Spleen (tissue), 11 donors: ENCODE measurements at regions not wholly inside any gene's neighbourhood (a gene's known extent, or its start where the extent isn't known, plus 50 kb on each side); places are given as distances from the start of the nearest gene placed in this dataset.
"Not testable (repeated sequence)": the region's sequence is repeated elsewhere in the genome, so short reads cannot be mapped to it uniquely, and the experiment has no call there.

Experiments used
- DNase-seq: peaks from one replicate; pipeline ENCODE4 v3.0.0-alpha.2; 2020
- H3K27ac ChIP-seq, 8 donors: fragments of 200-600 bp; sonication (generic) in 7 of 8; 1 replicate in 4 of 8; 2 replicates in 4 of 8; pipeline versions ENCODE4 v1.5.0 to v1.8.0; 2016 to 2021; ENCODE audit warnings: inconsistent platforms in 4 of 8, mild to moderate bottlenecking in 4 of 8, moderate library complexity in 1 of 8
- H3K27me3 ChIP-seq, 7 donors: fragments of 200-600 bp; sonication (generic) in 6 of 7; replicated peaks in 1 of 7; 1 replicate in 4 of 7; 2 replicates in 3 of 7; pipeline versions ENCODE4 v1.5.0 to v1.8.0; 2016 to 2021; ENCODE audit warnings: inconsistent platforms in 3 of 7, mild to moderate bottlenecking in 1 of 7
- H3K36me3 ChIP-seq, 6 donors: fragments of 200-600 bp; sonication (generic) in 5 of 6; 1 replicate in 4 of 6; 2 replicates in 2 of 6; pipeline versions ENCODE4 v1.5.0 to v1.8.0; 2016 to 2021; ENCODE audit warnings: inconsistent platforms in 2 of 6
- H3K4me1 ChIP-seq, 6 donors: fragments of 200-600 bp; sonication (generic) in 5 of 6; 1 replicate in 3 of 6; 2 replicates in 3 of 6; pipeline versions ENCODE4 v1.5.0 to v1.8.0; 2016 to 2021; ENCODE audit warnings: inconsistent platforms in 3 of 6
- H3K4me3 ChIP-seq, 8 donors: fragments of 200-600 bp; sonication (generic) in 7 of 8; 1 replicate in 4 of 8; 2 replicates in 4 of 8; pipeline versions ENCODE4 v1.5.0 to v1.8.0; 2016 to 2021; ENCODE audit warnings: inconsistent platforms in 4 of 8, mild to moderate bottlenecking in 4 of 8, moderate library complexity in 2 of 8
- H3K9me3 ChIP-seq, 8 donors: fragments of 200-600 bp; sonication (generic) in 7 of 8; 1 replicate in 4 of 8; 2 replicates in 4 of 8; pipeline versions ENCODE4 v1.5.0 to v1.8.0; 2016 to 2021; ENCODE audit warnings: inconsistent platforms in 4 of 8
- CTCF ChIP-seq, 11 experiments: fragments of 200-600 bp in 7 of 11; fragments of 450-650 bp in 4 of 11; sonication (generic) in 4 of 11; IDR thresholded peaks in 8 of 11; conservative IDR thresholded peaks in 3 of 11; 1 replicate in 7 of 11; 2 replicates in 4 of 11; pipeline versions ENCODE4 v1.4.0 to v1.8.0; 2016 to 2021; ENCODE audit warnings: antibody characterized with exemption in 11 of 11, inconsistent platforms in 4 of 11, mild to moderate bottlenecking in 1 of 11
- POLR2A ChIP-seq, 3 donors: fragments of 450-650 bp; IDR thresholded peaks; one replicate each; pipeline ENCODE4 v1.5.1; 2017; ENCODE audit warnings: antibody characterized with exemption in 3 of 3, mild to moderate bottlenecking in 1 of 3
- POLR2AphosphoS5 ChIP-seq, 3 donors: sonication (generic); formaldehyde crosslinking; IDR thresholded peaks; one replicate each; pipeline ENCODE4 v1.5.1; 2017; ENCODE audit warnings: antibody characterized with exemption in 3 of 3
- WGBS, 5 donors: extraction: QIAGEN DNeasy Blood & Tissue Kit in 3 of 5; methylation state at CpG; one replicate each; pipeline versions ENCODE4 v1.1.5 to v1.1.7; 2013 to 2018; 5-methylcytosine and 5-hydroxymethylcytosine counted together
- intact Hi-C: fragments of 100-400 bp; cut with DNase I; formaldehyde crosslinking; loops from one replicate; pipeline ENCODE4 v1.15.0; 2023; ENCODE audit warnings: low total_unique reads
- donor health status: healthy with polysubstance abuse.
- donor health status: DM: no; HTN: no; CAD: no; lungs with moderate emphysema.
- donor health status: DM: no; HTN: no; CAD: no.
- donor health status: Bipolar disorder and iron deficiency.
- donor health status: healthy.
- donor health status: DM: no; HTN: no; CAD: no.
- donor health status: DM: yes; HTN: yes; CAD: no.

GRCh38 chr3:197459571-197459970, 96.2 kb downstream of the BDH1 start:
- H3K36me3 ChIP-seq, intact Hi-C loops, H3K9me3 ChIP-seq, H3K4me3 ChIP-seq, H3K27ac ChIP-seq: not testable (repeated sequence)
- Histone ChIP-seq H3K4me1 (peaks cover 0 to 22% (median 13%) of the 10 kb centered on the region in 6 donors), H3K27me3 (peaks cover 0 to 18% (median 0%) of the 10 kb centered on the region in 7 donors)
- DNase-seq, result peak; percentile 11
- WGBS, 5 donors, result 56 to 78% (median 65%) methylated on average over 16 to 19 of the region's 19 CpGs

GRCh38 chr3:197458906-197459470, 96.8 kb downstream of the BDH1 start:
- intact Hi-C loops, result no loop called here
- Histone ChIP-seq H3K4me1 (peaks cover 0 to 22% (median 13%) of the 10 kb centered on the region in 6 donors), H3K36me3 (no peaks in the 10 kb centered on the region), H3K27ac (no peak overlapping the region), H3K4me3 (no peak overlapping the region), H3K9me3 (no peaks in the 10 kb centered on the region), H3K27me3 (peaks cover 0 to 18% (median 0%) of the 10 kb centered on the region in 7 donors)
- DNase-seq, result peak; percentile 50
- WGBS, 5 donors, result 81 to 95% (median 87%) methylated on average over 9 to 11 of the region's 11 CpGs
- TF ChIP-seq CTCF (IDR thresholded peaks at IDR 0.05 in 8 of 11, conservative IDR thresholded peaks at IDR 0.05 in 3 of 11), result no peak
- no peak for TF ChIP-seq POLR2A (IDR thresholded peaks at IDR 0.05)
- TF ChIP-seq POLR2AphosphoS5 (IDR thresholded peaks at IDR 0.05), result no peak

GRCh38 chr3:197458179-197458707, 97.5 kb downstream of the BDH1 start:
- Histone ChIP-seq H3K4me3 (no peak overlapping the region), H3K27ac (no peak overlapping the region), H3K36me3 (no peaks in the 10 kb centered on the region), H3K9me3 (no peaks in the 10 kb centered on the region), H3K4me1 (peaks cover 0 to 22% (median 13%) of the 10 kb centered on the region in 6 donors), H3K27me3 (peaks cover 0 to 18% (median 0%) of the 10 kb centered on the region in 7 donors)
- TF ChIP-seq POLR2AphosphoS5 (IDR thresholded peaks at IDR 0.05) (no peak), CTCF (IDR thresholded peaks at IDR 0.05 in 8 of 11, conservative IDR thresholded peaks at IDR 0.05 in 3 of 11) (peak in 1 of 11 experiments; percentile 58)
- DNase-seq, result peak; percentile 21
- intact Hi-C loops, result no loop called here
- 54 to 67% (median 61%) methylated on average over 11 of the region's 11 CpGs for WGBS, 5 donors

- Histone ChIP-seq H3K9me3 (no peaks in the 10 kb centered on the region), H3K27ac (peak overlapping the region; percentile 58 to 80 (median 70)), H3K4me3 (peak overlapping the region; percentile 49 to 79 (median 55)), H3K36me3 (no peaks in the 10 kb centered on the region), H3K4me1 (peaks cover 0 to 22% (median 13%) of the 10 kb centered on the region in 6 donors), H3K27me3 (peaks cover 0 to 10% (median 0%) of the 10 kb centered on the region in 7 donors)
- peak; percentile 88 for DNase-seq
- TF ChIP-seq POLR2A (IDR thresholded peaks at IDR 0.05), result no peak
- TF ChIP-seq CTCF (IDR thresholded peaks at IDR 0.05 in 8 of 11, conservative IDR thresholded peaks at IDR 0.05 in 3 of 11), result no peak
- peak; percentile 53 to 84 (median 77) for TF ChIP-seq POLR2AphosphoS5 (IDR thresholded peaks at IDR 0.05)
- 5 to 9% (median 7%) methylated on average over 34 to 47 of the region's 47 CpGs for WGBS, 5 donors
- intact Hi-C loops, result no loop called here
Observed at GRCh38 chr3:197456261-197457091, 99.3 kb downstream of the BDH1 start.

- peaks cover 0 to 10% (median 0%) of the 10 kb centered on the region in 7 donors for H3K27me3 ChIP-seq
- WGBS, 5 donors, result 64 to 89% (median 74%) methylated on average over 2 of the region's 2 CpGs
- H3K4me3 ChIP-seq, H3K9me3 ChIP-seq, H3K27ac ChIP-seq, H3K36me3 ChIP-seq, intact Hi-C loops, DNase-seq: not testable (repeated sequence)
- peaks cover 0 to 22% (median 13%) of the 10 kb centered on the region in 6 donors for H3K4me1 ChIP-seq
Observed at GRCh38 chr3:197454841-197455240, 100.9 kb downstream of the BDH1 start.
